ENCODE measurements at regions not wholly inside any gene's neighbourhood (a gene's known extent, or its start where the extent isn't known, plus 50 kb on each side); places are given as distances from the start of the nearest gene placed in this dataset.

DNA sequence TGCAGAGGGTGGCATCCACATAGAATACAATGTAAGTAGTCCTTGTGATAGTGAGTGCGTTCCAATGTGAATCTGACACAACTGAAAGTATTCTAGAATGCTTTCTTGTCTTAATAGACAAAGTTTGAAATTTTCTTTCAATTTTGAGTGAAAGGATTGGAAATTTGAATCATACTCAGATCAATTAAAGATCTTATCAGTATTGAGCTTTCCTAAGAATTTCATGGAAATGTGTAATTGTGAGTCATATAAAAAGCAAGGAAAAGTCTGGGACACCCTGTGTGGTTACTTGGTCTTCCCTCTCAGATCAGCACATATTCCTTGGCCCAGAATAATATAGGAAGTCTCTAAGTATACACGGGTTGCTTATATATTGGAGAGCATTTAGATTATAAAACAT lies 99.1 kb downstream of the MBL2 start:
- DNase-seq (no peak), ATAC-seq (ENCODE audit: insufficient read depth, low read depth) (no peak)
- Histone ChIP-seq H2AFZ (ENCODE audit: low read depth, low read length) (no peak overlapping the region), H3K27me3 (ENCODE audit: insufficient read depth, low read length, poor library complexity) (no peaks in the 10 kb centered on the region), H3K79me2 (ENCODE audit: insufficient read depth, low read length) (no peaks in the 10 kb centered on the region), H3K4me2 (ENCODE audit: insufficient read depth, low read length) (no peak overlapping the region), H3K4me3 (ENCODE audit: low read depth in 1 of 2, low read length in 2 of 2) (no peak overlapping the region), H3K9me3 (ENCODE audit: insufficient read depth, low read length, severe bottlenecking) (peaks cover 5% of the 10 kb centered on the region), H3K27ac (ENCODE audit: low read length) (no peak overlapping the region), H3K4me1 (ENCODE audit: insufficient read depth, low read length) (no peaks in the 10 kb centered on the region), H4K20me1 (ENCODE audit: insufficient read depth, low read length) (no peaks in the 10 kb centered on the region), H3K9ac (ENCODE audit: low read depth, low read length) (no peak overlapping the region), H3K36me3 (ENCODE audit: insufficient read depth, low read length) (no peaks in the 10 kb centered on the region)
- TF ChIP-seq, protein P1, sequence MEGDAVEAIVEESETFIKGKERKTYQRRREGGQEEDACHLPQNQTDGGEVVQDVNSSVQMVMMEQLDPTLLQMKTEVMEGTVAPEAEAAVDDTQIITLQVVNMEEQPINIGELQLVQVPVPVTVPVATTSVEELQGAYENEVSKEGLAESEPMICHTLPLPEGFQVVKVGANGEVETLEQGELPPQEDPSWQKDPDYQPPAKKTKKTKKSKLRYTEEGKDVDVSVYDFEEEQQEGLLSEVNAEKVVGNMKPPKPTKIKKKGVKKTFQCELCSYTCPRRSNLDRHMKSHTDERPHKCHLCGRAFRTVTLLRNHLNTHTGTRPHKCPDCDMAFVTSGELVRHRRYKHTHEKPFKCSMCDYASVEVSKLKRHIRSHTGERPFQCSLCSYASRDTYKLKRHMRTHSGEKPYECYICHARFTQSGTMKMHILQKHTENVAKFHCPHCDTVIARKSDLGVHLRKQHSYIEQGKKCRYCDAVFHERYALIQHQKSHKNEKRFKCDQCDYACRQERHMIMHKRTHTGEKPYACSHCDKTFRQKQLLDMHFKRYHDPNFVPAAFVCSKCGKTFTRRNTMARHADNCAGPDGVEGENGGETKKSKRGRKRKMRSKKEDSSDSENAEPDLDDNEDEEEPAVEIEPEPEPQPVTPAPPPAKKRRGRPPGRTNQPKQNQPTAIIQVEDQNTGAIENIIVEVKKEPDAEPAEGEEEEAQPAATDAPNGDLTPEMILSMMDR (IDR thresholded peaks at IDR 0.05; ENCODE audit: borderline replicate concordance, extremely low read depth, low read length, poor library complexity, severe bottlenecking): no peak
- TF ChIP-seq EZH2 (IDR thresholded peaks at IDR 0.05; ENCODE audit: borderline replicate concordance, low read depth, low read length, severe bottlenecking): no peak

DNA sequence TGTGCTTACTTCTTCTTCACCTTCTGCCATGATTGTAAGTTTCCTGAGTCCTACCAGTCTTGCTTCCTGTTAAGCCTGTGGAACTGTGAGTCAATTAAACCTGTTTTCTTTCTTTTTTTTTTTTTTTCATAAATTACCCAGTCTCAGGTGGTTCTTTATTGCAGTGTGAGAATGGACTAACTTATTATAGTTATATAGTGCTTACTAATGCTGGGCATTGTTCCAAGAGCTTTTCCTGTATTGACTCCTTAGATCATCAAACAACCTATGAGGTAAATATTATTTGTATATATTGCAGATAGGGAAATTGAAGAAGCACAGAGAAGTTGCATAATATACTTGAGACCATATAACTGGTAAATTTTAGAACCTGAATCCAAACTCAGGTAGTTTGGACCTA lies 98.1 kb downstream of the MBL2 start:
- H4K20me1 ChIP-seq (ENCODE audit: insufficient read depth, low read length): no peaks in the 10 kb centered on the region
- H2AFZ ChIP-seq (ENCODE audit: low read depth, low read length): no peak overlapping the region
- H3K9ac ChIP-seq (ENCODE audit: low read depth, low read length): no peak overlapping the region
- H3K4me2 ChIP-seq (ENCODE audit: insufficient read depth, low read length): no peak overlapping the region
- no peak overlapping the region for H3K27ac ChIP-seq (ENCODE audit: low read length)
- H3K9me3 ChIP-seq (ENCODE audit: insufficient read depth, low read length, severe bottlenecking): peaks cover 5% of the 10 kb centered on the region
- TF ChIP-seq, protein P1 (IDR thresholded peaks at IDR 0.05; ENCODE audit: borderline replicate concordance, extremely low read depth, low read length, poor library complexity, severe bottlenecking): no peak
- no peak for TF ChIP-seq EZH2 (IDR thresholded peaks at IDR 0.05; ENCODE audit: borderline replicate concordance, low read depth, low read length, severe bottlenecking)
- H3K36me3 ChIP-seq (ENCODE audit: insufficient read depth, low read length): no peaks in the 10 kb centered on the region
- ATAC-seq (ENCODE audit: insufficient read depth, low read depth) (no peak), DNase-seq (no peak)
- no peaks in the 10 kb centered on the region for H3K79me2 ChIP-seq (ENCODE audit: insufficient read depth, low read length)
- no peaks in the 10 kb centered on the region for H3K27me3 ChIP-seq (ENCODE audit: insufficient read depth, low read length, poor library complexity)
- no peak overlapping the region for H3K4me3 ChIP-seq (ENCODE audit: low read depth in 1 of 2, low read length in 2 of 2)
- H3K4me1 ChIP-seq (ENCODE audit: insufficient read depth, low read length): no peaks in the 10 kb centered on the region

DNA sequence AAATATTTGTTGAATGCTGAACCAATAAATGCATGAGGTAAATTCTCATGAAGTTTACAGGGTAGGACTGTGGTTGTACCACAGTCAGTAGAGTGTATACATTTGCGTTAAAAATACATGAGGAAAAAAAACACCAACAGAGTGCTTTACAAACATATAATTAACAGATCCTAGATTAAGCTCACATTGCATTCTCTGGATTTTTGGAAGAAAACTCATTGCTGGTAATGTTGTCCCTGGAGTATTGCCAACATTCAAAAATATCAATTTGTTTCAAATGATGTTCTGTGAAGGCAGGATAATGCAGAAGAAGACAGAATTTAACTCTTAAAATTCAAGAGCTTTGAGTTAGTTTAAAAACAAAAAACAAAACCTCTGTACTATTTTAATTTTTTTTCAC lies 95.5 kb downstream of the MBL2 start:
- no peaks in the 10 kb centered on the region for H3K27me3 ChIP-seq (ENCODE audit: insufficient read depth, low read length, poor library complexity)
- H4K20me1 ChIP-seq (ENCODE audit: insufficient read depth, low read length): no peaks in the 10 kb centered on the region
- no peak overlapping the region for H3K27ac ChIP-seq (ENCODE audit: low read length)
- no peak for DNase-seq
- peaks cover 5% of the 10 kb centered on the region for H3K9me3 ChIP-seq (ENCODE audit: insufficient read depth, low read length, severe bottlenecking)
- H3K4me1 ChIP-seq (ENCODE audit: insufficient read depth, low read length): no peaks in the 10 kb centered on the region
- no peaks in the 10 kb centered on the region for H3K79me2 ChIP-seq (ENCODE audit: insufficient read depth, low read length)
- no peak overlapping the region for H3K9ac ChIP-seq (ENCODE audit: low read depth, low read length)
- TF ChIP-seq EZH2 (IDR thresholded peaks at IDR 0.05; ENCODE audit: borderline replicate concordance, low read depth, low read length, severe bottlenecking): no peak
- TF ChIP-seq, protein P1 (IDR thresholded peaks at IDR 0.05; ENCODE audit: borderline replicate concordance, extremely low read depth, low read length, poor library complexity, severe bottlenecking): no peak
- no peak overlapping the region for H3K4me2 ChIP-seq (ENCODE audit: insufficient read depth, low read length)
- no peak for ATAC-seq (ENCODE audit: insufficient read depth, low read depth)
- H3K36me3 ChIP-seq (ENCODE audit: insufficient read depth, low read length): no peaks in the 10 kb centered on the region
- no peak overlapping the region for H3K4me3 ChIP-seq (ENCODE audit: low read depth in 1 of 2, low read length in 2 of 2)
- no peak overlapping the region for H2AFZ ChIP-seq (ENCODE audit: low read depth, low read length)

GRCh38 chr10:52678611-52679010 lies 94.0 kb downstream of the MBL2 start:
- Histone ChIP-seq H3K36me3 (ENCODE audit: insufficient read depth, low read length) (no peaks in the 10 kb centered on the region), H3K4me3 (ENCODE audit: low read depth in 1 of 2, low read length in 2 of 2) (no peak overlapping the region), H3K79me2 (ENCODE audit: insufficient read depth, low read length) (no peaks in the 10 kb centered on the region), H3K4me1 (ENCODE audit: insufficient read depth, low read length) (no peaks in the 10 kb centered on the region), H3K27me3 (ENCODE audit: insufficient read depth, low read length, poor library complexity) (no peaks in the 10 kb centered on the region), H3K4me2 (ENCODE audit: insufficient read depth, low read length) (no peak overlapping the region), H3K9me3 (ENCODE audit: insufficient read depth, low read length, severe bottlenecking) (peaks cover 5% of the 10 kb centered on the region), H2AFZ (ENCODE audit: low read depth, low read length) (no peak overlapping the region), H3K9ac (ENCODE audit: low read depth, low read length) (no peak overlapping the region), H4K20me1 (ENCODE audit: insufficient read depth, low read length) (no peaks in the 10 kb centered on the region), H3K27ac (ENCODE audit: low read length) (no peak overlapping the region)
- ATAC-seq (ENCODE audit: insufficient read depth, low read depth) (no peak), DNase-seq (no peak)
- no peak for TF ChIP-seq EZH2 (IDR thresholded peaks at IDR 0.05; ENCODE audit: borderline replicate concordance, low read depth, low read length, severe bottlenecking)
- TF ChIP-seq, protein P1 (IDR thresholded peaks at IDR 0.05; ENCODE audit: borderline replicate concordance, extremely low read depth, low read length, poor library complexity, severe bottlenecking): no peak

Data from DND-41 (cell line).